IPS-18c (cell line): ENCODE measurements at regions not wholly inside any gene's neighbourhood (a gene's known extent, or its start where the extent isn't known, plus 50 kb on each side); places are given as distances from the start of the nearest gene placed in this dataset.

Experiments used
- H3K4me3 ChIP-seq: 2 replicates; pipeline ENCODE4 v1.7.0; 2013; ENCODE audit warnings: low read depth, mild to moderate bottlenecking, low read length, moderate library complexity; ENCODE audit not compliant: insufficient read depth
- H3K9me3 ChIP-seq: one replicate; pipeline ENCODE4 v1.6.1; 2013; ENCODE audit warnings: mild to moderate bottlenecking, low read length, moderate library complexity; ENCODE audit not compliant: control insufficient read depth, insufficient read depth

GRCh38 chr15:45885801-45886200, 251.0 kb downstream of the SQOR start:
- no peak overlapping the region for H3K4me3 ChIP-seq
- no peaks in the 10 kb centered on the region for H3K9me3 ChIP-seq

- Histone ChIP-seq H3K4me3 (no peak overlapping the region), H3K9me3 (no peaks in the 10 kb centered on the region)
These were observed 256.9 kb downstream of the SQOR start for GRCh38 chr15:45891766-45892165.

GRCh38 chr15:45892182-45892581, 257.4 kb downstream of the SQOR start:
- Histone ChIP-seq H3K9me3 (no peaks in the 10 kb centered on the region), H3K4me3 (no peak overlapping the region)

GRCh38 chr15:45903283-45903682, 268.5 kb downstream of the SQOR start:
- Histone ChIP-seq H3K9me3 (no peaks in the 10 kb centered on the region), H3K4me3 (no peak overlapping the region)

GRCh38 chr15:45904019-45904418, 269.2 kb downstream of the SQOR start:
- no peak overlapping the region for H3K4me3 ChIP-seq
- no peaks in the 10 kb centered on the region for H3K9me3 ChIP-seq

- Histone ChIP-seq H3K9me3 (no peaks in the 10 kb centered on the region), H3K4me3 (no peak overlapping the region)
These were observed 271.4 kb downstream of the SQOR start for GRCh38 chr15:45906230-45906629.

GRCh38 chr15:45910671-45911070, 275.8 kb downstream of the SQOR start:
- no peaks in the 10 kb centered on the region for H3K9me3 ChIP-seq
- H3K4me3 ChIP-seq, result no peak overlapping the region

- H3K9me3 ChIP-seq, result no peaks in the 10 kb centered on the region
These were observed 278.6 kb downstream of the SQOR start for GRCh38 chr15:45913451-45913850.

GRCh38 chr15:45914425-45914824, 279.6 kb downstream of the SQOR start:
- H3K4me3 ChIP-seq, result no peak overlapping the region
- H3K9me3 ChIP-seq, result no peaks in the 10 kb centered on the region

More at GRCh38 chr15:45913451-45913850, 278.6 kb downstream of the SQOR start:
- no peak overlapping the region for H3K4me3 ChIP-seq

GRCh38 chr15:45918839-45919238, 284.0 kb downstream of the SQOR start:
- H3K9me3 ChIP-seq, result no peaks in the 10 kb centered on the region
- H3K4me3 ChIP-seq, result no peak overlapping the region

GRCh38 chr15:45919806-45920205, 285.0 kb downstream of the SQOR start:
- H3K4me3 ChIP-seq, result no peak overlapping the region
- H3K9me3 ChIP-seq, result no peaks in the 10 kb centered on the region

GRCh38 chr15:45921376-45921775, 286.5 kb downstream of the SQOR start:
- Histone ChIP-seq H3K9me3 (no peaks in the 10 kb centered on the region), H3K4me3 (no peak overlapping the region)

GRCh38 chr15:45921978-45922377, 287.1 kb downstream of the SQOR start:
- H3K9me3 ChIP-seq, result no peaks in the 10 kb centered on the region
- H3K4me3 ChIP-seq, result no peak overlapping the region

GRCh38 chr15:45941367-45941766, 306.5 kb downstream of the SQOR start:
- no peaks in the 10 kb centered on the region for H3K9me3 ChIP-seq
- no peak overlapping the region for H3K4me3 ChIP-seq

GRCh38 chr15:45943240-45943639, 308.4 kb downstream of the SQOR start:
- Histone ChIP-seq H3K4me3 (no peak overlapping the region), H3K9me3 (no peaks in the 10 kb centered on the region)

- Histone ChIP-seq H3K4me3 (no peak overlapping the region), H3K9me3 (no peaks in the 10 kb centered on the region)
These were observed 311.3 kb downstream of the SQOR start for GRCh38 chr15:45946111-45946510.

GRCh38 chr15:45948181-45948621, 313.4 kb downstream of the SQOR start:
- Histone ChIP-seq H3K9me3 (no peaks in the 10 kb centered on the region), H3K4me3 (no peak overlapping the region)

GRCh38 chr15:45958924-45959323, 324.1 kb downstream of the SQOR start:
- Histone ChIP-seq H3K4me3 (no peak overlapping the region), H3K9me3 (peaks cover 2% of the 10 kb centered on the region)

- peaks cover 2% of the 10 kb centered on the region for H3K9me3 ChIP-seq
- no peak overlapping the region for H3K4me3 ChIP-seq
These were observed 327.9 kb downstream of the SQOR start for GRCh38 chr15:45962733-45963132.
